LNCaP clone FGC (cell line): ENCODE measurements at regions not wholly inside any gene's neighbourhood (a gene's known extent, or its start where the extent isn't known, plus 50 kb on each side); places are given as distances from the start of the nearest gene placed in this dataset.

ENCODE experiments used
- DNase-seq: peaks from one replicate; pipeline ENCODE4 v3.0.0-alpha.2; 2011; ENCODE audit warnings: low read depth
- H3K4me3 ChIP-seq: 2 replicates; pipeline ENCODE4 v1.5.1; 2011; ENCODE audit warnings: mild to moderate bottlenecking, low read depth, low read length, control low read depth
- TF ChIP-seq, protein P1 (sequence below): IDR thresholded peaks from 2 replicates; pipeline ENCODE4 v1.5.1; 2012; ENCODE audit warnings: mild to moderate bottlenecking; ENCODE audit not compliant: control insufficient read depth, insufficient read depth; ENCODE audit errors: extremely low read depth

DNA sequence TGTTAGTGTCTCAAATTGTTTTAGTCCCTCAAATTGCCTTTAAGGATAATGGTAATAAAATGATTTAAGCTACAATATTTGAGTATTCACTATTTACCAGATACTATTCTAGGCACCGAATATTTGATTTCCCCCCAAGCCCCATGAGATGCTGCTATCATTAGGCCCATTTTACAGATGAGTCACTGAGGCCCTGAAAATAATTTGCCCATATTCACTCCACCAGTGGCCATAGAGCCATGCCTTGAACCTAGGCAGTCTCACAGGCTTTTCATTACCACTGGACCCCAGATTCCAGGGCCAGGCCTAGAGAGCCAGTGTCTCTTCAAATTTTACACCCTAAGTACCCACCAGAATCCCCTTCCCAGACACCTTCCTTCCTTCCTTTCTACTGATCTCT is 133.7 kb downstream of the LINC00237 start:
- no peak for DNase-seq
- TF ChIP-seq, protein P1, sequence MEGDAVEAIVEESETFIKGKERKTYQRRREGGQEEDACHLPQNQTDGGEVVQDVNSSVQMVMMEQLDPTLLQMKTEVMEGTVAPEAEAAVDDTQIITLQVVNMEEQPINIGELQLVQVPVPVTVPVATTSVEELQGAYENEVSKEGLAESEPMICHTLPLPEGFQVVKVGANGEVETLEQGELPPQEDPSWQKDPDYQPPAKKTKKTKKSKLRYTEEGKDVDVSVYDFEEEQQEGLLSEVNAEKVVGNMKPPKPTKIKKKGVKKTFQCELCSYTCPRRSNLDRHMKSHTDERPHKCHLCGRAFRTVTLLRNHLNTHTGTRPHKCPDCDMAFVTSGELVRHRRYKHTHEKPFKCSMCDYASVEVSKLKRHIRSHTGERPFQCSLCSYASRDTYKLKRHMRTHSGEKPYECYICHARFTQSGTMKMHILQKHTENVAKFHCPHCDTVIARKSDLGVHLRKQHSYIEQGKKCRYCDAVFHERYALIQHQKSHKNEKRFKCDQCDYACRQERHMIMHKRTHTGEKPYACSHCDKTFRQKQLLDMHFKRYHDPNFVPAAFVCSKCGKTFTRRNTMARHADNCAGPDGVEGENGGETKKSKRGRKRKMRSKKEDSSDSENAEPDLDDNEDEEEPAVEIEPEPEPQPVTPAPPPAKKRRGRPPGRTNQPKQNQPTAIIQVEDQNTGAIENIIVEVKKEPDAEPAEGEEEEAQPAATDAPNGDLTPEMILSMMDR, result no peak
- no peak overlapping the region for H3K4me3 ChIP-seq

DNA sequence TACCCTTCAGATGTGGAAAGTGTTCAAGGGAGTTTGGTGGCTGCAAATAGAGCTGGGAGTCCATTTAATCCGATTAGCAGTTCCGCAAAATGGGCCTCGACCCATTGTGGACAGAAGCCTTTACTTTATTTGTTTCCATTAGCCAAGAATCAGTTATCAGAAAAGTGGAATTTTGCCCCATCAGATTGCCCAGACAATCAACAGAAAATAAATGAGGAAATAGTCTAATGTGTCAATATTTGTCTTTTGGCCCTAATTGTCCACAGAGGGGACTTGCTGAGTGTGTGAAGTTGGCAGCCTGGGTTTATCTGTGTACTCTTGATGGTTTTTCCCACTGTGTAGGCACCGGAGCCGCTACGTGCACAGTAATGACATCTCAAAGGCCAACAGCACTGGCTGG is 134.3 kb downstream of the LINC00237 start:
- no peak overlapping the region for H3K4me3 ChIP-seq
- DNase-seq, result peak; percentile 18
- TF ChIP-seq, protein P1, result no peak

DNA sequence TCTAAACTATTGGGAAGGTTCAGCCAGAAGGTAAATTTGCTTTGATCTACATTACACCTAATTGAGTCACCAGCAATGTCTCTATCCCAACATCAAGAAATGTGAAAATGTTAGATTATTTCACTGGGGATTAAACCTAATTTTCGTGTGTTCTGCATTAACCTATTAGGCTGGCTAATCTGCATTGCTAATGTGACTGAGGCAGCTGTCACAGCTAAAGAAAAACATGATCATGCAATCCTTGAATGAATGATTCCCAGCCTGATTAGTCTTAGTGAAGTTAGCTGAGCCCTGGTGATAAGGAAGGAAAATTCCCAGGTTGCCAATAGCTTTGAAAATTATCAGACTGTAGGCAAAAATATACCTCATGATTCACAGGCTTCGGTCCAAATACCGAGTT is 135.3 kb downstream of the LINC00237 start:
- TF ChIP-seq, protein P1, result no peak
- DNase-seq, result no peak
- no peak overlapping the region for H3K4me3 ChIP-seq

DNA sequence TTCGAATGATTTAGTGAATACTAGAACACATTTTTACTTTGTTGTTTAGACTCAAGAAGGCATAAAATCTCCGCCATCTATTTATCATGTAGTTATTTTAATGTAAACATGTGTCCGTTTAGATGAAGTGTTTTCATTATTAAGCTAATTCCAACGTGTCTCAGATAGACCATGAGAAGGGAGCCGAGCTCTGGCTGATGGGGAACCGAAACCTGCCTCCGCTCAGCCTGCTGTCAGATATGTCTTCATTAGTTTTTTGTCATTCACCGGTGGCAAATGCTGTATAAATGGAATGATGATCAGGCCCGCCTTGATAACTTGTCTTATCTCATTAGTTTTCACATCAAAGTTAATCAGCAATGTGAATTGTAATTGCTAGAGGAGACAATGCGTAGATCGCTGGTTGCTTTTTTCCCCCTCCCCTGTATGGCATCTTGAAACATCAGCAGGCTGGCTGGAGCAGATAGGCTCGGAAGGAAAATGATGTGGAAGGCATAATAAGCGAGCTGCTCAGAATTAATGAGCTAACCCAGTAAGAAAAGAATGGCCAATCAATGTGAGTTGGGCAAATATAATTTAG is 136.4 kb downstream of the LINC00237 start:
- TF ChIP-seq, protein P1, result no peak
- H3K4me3 ChIP-seq, result no peak overlapping the region
- no peak for DNase-seq

DNA sequence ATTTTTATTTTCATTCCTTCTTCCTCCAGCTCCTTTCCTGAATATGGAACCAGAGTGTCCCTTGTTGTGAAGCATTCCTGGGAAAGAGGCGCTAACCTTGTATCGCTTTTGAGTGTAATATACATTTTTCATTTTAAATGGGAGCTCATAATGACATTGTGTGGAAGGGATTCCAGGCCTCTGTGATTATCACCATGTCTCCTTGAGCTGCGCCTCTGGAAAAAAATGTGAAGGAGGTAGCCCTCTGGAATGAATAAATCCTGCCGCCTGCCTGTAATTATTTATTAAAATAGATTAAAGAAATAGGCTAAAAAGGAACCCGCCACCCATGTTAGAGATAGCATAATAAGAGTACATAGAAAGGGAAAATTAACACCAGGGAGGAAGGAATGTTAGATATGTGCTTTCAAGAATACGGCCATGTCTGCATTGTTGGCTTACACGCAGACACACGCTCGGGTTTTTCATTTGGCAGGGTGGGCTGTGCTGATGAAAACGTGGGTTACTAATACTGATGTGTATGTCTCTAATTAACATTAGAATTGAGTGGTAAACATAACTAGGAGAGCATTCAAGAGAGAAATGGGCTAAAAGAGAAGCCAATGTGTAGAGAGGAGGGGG is 138.5 kb downstream of the LINC00237 start:
- DNase-seq, result no peak
- TF ChIP-seq, protein P1, result no peak
- no peak overlapping the region for H3K4me3 ChIP-seq

DNA sequence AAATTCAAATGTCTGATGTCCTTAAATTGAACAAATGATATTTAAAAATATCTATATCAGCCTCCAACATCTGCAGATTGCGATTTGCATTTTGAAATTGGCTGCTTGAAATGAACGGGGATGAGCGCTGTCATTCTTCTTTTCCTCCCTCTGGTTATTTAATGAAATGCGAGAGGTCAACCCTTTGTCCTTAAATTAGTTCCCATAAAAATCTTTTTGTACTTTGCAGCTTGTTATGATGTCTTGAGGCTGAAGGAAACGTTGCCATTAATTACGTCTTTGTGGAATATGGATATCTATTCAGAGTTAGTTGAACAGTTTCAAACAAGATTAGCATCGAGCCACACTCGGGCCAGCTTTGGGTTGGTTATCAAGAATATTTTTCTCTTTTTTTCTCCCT is 140.0 kb downstream of the LINC00237 start:
- no peak overlapping the region for H3K4me3 ChIP-seq
- DNase-seq, result no peak
- TF ChIP-seq, protein P1, result no peak
